ENCODE measurements at regions not wholly inside any gene's neighbourhood (a gene's known extent, or its start where the extent isn't known, plus 50 kb on each side); places are given as distances from the start of the nearest gene placed in this dataset.
A peak's percentile ranks its signal among the peaks of the same experiment; 100 is the strongest.

DNA sequence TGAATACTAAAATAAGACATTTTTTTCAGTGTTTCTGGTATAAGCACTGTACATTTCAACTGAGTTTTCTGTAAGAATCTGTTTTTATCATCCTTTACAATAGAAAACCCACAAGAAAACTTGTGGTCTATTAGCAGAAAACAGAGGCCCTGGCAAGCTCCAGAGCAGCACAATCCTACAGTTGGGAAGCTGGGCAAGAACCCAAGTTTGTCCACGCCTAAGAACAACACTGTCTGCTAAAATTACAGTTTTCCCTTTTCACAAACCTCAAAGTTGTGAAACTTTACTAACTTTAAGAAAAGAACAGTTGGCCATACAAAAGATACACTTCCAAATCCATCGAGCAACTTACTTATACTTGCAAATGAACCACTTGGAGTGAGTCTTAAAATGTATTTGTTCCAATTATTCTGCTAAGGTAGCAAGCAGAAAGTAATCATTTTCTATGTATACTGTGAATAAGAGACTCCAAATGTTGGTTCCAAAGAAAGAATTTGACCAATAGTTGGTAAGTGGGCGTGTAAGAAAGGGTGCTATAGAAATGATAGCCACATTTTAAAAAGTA, 982.0 kb upstream of the ARRDC3 start:
- TF ChIP-seq, protein P1, sequence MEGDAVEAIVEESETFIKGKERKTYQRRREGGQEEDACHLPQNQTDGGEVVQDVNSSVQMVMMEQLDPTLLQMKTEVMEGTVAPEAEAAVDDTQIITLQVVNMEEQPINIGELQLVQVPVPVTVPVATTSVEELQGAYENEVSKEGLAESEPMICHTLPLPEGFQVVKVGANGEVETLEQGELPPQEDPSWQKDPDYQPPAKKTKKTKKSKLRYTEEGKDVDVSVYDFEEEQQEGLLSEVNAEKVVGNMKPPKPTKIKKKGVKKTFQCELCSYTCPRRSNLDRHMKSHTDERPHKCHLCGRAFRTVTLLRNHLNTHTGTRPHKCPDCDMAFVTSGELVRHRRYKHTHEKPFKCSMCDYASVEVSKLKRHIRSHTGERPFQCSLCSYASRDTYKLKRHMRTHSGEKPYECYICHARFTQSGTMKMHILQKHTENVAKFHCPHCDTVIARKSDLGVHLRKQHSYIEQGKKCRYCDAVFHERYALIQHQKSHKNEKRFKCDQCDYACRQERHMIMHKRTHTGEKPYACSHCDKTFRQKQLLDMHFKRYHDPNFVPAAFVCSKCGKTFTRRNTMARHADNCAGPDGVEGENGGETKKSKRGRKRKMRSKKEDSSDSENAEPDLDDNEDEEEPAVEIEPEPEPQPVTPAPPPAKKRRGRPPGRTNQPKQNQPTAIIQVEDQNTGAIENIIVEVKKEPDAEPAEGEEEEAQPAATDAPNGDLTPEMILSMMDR (IDR thresholded peaks at IDR 0.05), result no peak
- no peak for DNase-seq (ENCODE audit: low spot score)
- H3K27me3 Mint-ChIP-seq (ENCODE audit: low read depth), result no peaks in the 10 kb centered on the region
- H3K4me1 Mint-ChIP-seq (ENCODE audit: low read depth), result peaks cover 13% of the 10 kb centered on the region
- no peak overlapping the region for H3K4me3 Mint-ChIP-seq (ENCODE audit: unreplicated experiment)
- H3K27ac Mint-ChIP-seq (ENCODE audit: unreplicated experiment), result no peak overlapping the region
- peaks cover 16% of the 10 kb centered on the region for H3K9me3 Mint-ChIP-seq (ENCODE audit: low read depth)
- peaks cover 3% of the 10 kb centered on the region for H3K36me3 Mint-ChIP-seq (ENCODE audit: low read depth)

DNA sequence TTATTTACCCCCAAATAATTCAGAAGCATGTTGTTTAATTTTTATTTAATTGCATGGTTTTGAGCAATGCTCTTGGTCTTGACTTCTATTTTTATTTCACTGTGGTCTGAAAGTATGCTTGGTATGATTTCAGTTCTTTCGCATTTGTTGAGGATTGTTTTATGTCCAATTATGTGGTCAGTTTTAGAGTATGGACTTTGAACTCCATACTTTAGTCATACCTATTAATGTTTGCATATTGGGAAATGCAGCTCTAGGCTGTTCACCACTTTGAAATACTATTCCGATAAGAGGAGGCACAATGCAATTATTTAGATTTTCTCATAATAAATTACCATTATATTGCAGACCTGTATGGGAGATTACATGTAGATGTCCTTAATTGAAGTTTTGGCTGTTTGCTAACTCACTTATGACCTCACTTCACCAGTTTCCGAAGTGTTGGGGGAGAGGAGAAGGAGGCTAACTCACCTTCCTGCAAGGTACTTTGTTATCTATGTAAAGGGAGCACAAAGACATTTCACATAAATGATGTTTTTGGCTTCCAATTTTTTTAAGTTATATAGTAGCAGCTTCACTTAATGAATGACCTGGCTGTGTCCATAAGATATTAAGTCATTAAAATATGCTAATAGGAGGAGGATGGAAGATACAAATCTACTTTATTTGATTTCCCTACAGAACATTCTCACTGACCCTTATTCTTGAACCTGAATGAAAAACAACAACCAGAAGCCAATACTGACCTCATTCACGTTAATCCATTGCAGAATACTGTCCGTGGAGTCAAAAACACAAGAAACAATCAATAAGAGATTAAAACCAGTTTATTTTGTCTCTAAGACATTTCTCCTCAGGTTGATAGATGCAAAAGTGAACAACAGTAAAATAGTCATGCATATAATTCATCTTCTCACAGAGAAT, 970.3 kb upstream of the ARRDC3 start:
- TF ChIP-seq, protein P1 (IDR thresholded peaks at IDR 0.05), result no peak
- Mint-ChIP-seq H3K4me3 (ENCODE audit: unreplicated experiment) (no peak overlapping the region), H3K27ac (ENCODE audit: unreplicated experiment) (no peak overlapping the region), H3K36me3 (ENCODE audit: low read depth) (peaks cover 6% of the 10 kb centered on the region), H3K4me1 (ENCODE audit: low read depth) (peaks cover 14% of the 10 kb centered on the region), H3K27me3 (ENCODE audit: low read depth) (no peaks in the 10 kb centered on the region), H3K9me3 (ENCODE audit: low read depth) (peaks cover 22% of the 10 kb centered on the region)
- no peak for DNase-seq (ENCODE audit: low spot score)

DNA sequence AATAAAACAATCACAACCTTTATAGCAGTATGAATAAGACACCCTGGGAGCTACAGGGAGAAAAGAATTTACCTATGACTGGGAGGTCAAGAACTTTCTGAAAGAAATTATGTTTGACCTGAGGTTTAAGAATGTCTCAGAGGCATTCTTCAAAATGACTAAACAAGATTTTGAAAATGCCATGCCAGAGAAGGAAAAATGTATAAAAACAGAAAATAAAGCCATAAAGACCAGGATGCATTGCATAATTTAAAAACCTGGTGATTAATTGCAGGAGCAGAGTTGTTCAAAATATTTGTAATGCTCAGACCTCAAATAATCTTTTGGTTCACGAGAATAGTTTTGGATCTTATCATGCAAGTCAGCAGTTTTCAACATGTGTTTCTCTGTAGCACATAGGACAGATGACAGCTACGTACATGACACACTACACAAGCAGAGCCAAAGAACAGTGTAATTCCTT, 954.7 kb upstream of the ARRDC3 start:
- H3K4me1 Mint-ChIP-seq (ENCODE audit: low read depth), result peaks cover 16% of the 10 kb centered on the region
- H3K9me3 Mint-ChIP-seq (ENCODE audit: low read depth), result no peaks in the 10 kb centered on the region
- H3K27me3 Mint-ChIP-seq (ENCODE audit: low read depth), result no peaks in the 10 kb centered on the region
- no peak for DNase-seq (ENCODE audit: low spot score)
- TF ChIP-seq, protein P1 (IDR thresholded peaks at IDR 0.05), result no peak
- no peaks in the 10 kb centered on the region for H3K36me3 Mint-ChIP-seq (ENCODE audit: low read depth)
- no peak overlapping the region for H3K4me3 Mint-ChIP-seq (ENCODE audit: unreplicated experiment)
- H3K27ac Mint-ChIP-seq (ENCODE audit: unreplicated experiment), result peak overlapping the region; percentile 2

DNA sequence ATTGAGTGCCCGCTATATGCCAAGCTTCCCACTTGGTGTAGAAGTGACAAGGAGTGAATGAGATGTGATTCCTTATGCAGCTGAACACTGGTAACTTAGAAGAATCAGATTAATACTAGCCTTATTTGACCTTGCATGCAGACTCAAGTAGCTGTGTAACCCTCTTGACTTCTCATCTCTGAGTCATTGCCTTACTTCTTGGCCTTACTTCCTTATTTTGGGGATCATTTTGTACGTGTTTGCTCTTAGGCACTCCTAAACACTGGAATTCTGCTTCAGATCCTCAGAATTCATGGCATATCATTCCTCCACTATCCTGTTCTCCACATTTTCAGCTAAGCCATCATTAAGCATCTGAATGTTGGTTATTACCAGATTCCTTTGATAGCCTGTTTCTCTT, 948.9 kb upstream of the ARRDC3 start:
- DNase-seq (ENCODE audit: low spot score), result no peak
- H3K9me3 Mint-ChIP-seq (ENCODE audit: low read depth), result no peaks in the 10 kb centered on the region

DNA sequence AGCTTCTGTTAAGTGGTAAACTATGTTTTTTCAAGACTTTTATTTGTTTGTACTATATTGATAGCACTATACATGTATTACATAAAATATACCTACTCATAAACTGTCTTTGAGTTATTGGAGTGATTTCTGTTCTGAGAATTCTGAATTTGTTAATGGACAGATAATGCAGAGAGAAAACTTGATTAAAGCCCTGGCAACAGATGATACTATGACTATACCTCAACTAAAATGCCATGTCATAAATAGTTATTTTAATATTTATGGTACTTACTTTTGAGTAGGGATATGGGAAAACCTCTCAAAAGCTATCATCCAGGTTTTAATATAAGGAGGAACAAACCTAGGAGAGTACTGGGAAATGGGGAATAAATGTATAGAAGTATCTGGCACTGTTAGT, 947.2 kb upstream of the ARRDC3 start:
- no peak overlapping the region for H3K27ac Mint-ChIP-seq (ENCODE audit: unreplicated experiment)
- no peaks in the 10 kb centered on the region for H3K27me3 Mint-ChIP-seq (ENCODE audit: low read depth)
- no peaks in the 10 kb centered on the region for H3K36me3 Mint-ChIP-seq (ENCODE audit: low read depth)
- no peaks in the 10 kb centered on the region for H3K9me3 Mint-ChIP-seq (ENCODE audit: low read depth)
- H3K4me1 Mint-ChIP-seq (ENCODE audit: low read depth), result no peaks in the 10 kb centered on the region
- DNase-seq (ENCODE audit: low spot score), result no peak
- no peak overlapping the region for H3K4me3 Mint-ChIP-seq (ENCODE audit: unreplicated experiment)
- TF ChIP-seq, protein P1 (IDR thresholded peaks at IDR 0.05), result no peak

More for the DNA sequence above, 948.9 kb upstream of the ARRDC3 start:
- no peaks in the 10 kb centered on the region for H3K27me3 Mint-ChIP-seq (ENCODE audit: low read depth)
- no peak overlapping the region for H3K27ac Mint-ChIP-seq (ENCODE audit: unreplicated experiment)
- peaks cover 6% of the 10 kb centered on the region for H3K4me1 Mint-ChIP-seq (ENCODE audit: low read depth)
- H3K4me3 Mint-ChIP-seq (ENCODE audit: unreplicated experiment), result no peak overlapping the region
- no peaks in the 10 kb centered on the region for H3K36me3 Mint-ChIP-seq (ENCODE audit: low read depth)
- TF ChIP-seq, protein P1 (IDR thresholded peaks at IDR 0.05), result no peak
